Adrenal gland (tissue), 5 donors: ENCODE measurements at regions not wholly inside any gene's neighbourhood (a gene's known extent, or its start where the extent isn't known, plus 50 kb on each side); places are given as distances from the start of the nearest gene placed in this dataset.

ENCODE experiments used
- POLR2A ChIP-seq, 2 donors: fragments of 450-650 bp; IDR thresholded peaks; one replicate each; pipeline ENCODE4 v1.6.1; 2017; ENCODE audit warnings: antibody characterized with exemption in 2 of 2, mild to moderate bottlenecking in 2 of 2, moderate library complexity in 1 of 2
- TF ChIP-seq, protein P1 (sequence below), 6 experiments: fragments of 450-650 bp in 4 of 6; fragments of 200-600 bp in 2 of 6; sonication (generic) in 1 of 6; IDR thresholded peaks; 1 replicate in 5 of 6; 2 replicates in 1 of 6; pipeline versions ENCODE4 v1.5.1 to v1.8.0; 2016 to 2021; ENCODE audit warnings: antibody characterized with exemption in 6 of 6, mild to moderate bottlenecking in 2 of 6, moderate library complexity in 1 of 6
- donor health status: DM: no; HTN: no; CAD: no.

DNA sequence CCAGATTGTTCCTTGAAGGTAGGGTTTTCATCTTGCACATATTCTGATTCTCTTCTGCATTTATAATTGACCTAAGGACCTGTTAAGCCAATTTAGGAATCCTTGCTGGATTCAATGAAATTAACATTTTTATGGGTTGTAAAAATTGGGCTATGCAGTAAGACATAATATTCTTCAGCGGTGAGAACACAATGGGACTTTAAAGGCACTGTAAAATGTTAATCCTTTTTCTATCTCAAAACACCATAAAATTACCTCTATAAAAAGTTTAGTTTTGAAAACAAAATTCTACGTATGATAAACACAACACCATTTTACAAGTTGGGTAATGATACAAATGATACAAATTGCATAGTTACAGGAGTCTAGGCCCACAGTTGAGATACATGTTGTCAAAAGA lies 169.2 kb upstream of the DTNA start:
- TF ChIP-seq, protein P1, sequence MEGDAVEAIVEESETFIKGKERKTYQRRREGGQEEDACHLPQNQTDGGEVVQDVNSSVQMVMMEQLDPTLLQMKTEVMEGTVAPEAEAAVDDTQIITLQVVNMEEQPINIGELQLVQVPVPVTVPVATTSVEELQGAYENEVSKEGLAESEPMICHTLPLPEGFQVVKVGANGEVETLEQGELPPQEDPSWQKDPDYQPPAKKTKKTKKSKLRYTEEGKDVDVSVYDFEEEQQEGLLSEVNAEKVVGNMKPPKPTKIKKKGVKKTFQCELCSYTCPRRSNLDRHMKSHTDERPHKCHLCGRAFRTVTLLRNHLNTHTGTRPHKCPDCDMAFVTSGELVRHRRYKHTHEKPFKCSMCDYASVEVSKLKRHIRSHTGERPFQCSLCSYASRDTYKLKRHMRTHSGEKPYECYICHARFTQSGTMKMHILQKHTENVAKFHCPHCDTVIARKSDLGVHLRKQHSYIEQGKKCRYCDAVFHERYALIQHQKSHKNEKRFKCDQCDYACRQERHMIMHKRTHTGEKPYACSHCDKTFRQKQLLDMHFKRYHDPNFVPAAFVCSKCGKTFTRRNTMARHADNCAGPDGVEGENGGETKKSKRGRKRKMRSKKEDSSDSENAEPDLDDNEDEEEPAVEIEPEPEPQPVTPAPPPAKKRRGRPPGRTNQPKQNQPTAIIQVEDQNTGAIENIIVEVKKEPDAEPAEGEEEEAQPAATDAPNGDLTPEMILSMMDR (IDR thresholded peaks at IDR 0.05), result no peak
- TF ChIP-seq POLR2A (IDR thresholded peaks at IDR 0.05), result no peak
